ENCODE measurements at regions not wholly inside any gene's neighbourhood (a gene's known extent, or its start where the extent isn't known, plus 50 kb on each side); places are given as distances from the start of the nearest gene placed in this dataset.

DNA sequence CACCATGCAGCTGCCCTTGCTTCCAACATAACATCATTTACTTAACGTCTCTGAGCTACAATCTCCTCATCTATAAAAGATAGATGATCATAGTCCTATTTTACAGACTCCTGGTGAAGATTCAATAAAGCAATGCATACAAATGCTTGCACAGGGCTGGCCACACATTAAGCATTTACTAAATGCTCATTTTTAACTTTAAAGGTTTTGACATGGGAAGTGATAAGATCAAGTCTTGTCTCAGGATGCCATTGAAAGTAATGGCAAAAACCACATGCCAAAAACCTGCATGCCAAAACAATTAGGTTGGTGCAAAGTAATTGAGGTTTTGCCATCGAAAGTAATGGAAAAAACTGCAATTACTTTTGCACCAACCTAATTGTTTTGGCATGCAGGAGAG, 181.2 kb upstream of the ADRA1B start:
- no peak for DNase-seq (ENCODE audit: low read depth in 4 of 4, low spot score in 3 of 4)

DNA sequence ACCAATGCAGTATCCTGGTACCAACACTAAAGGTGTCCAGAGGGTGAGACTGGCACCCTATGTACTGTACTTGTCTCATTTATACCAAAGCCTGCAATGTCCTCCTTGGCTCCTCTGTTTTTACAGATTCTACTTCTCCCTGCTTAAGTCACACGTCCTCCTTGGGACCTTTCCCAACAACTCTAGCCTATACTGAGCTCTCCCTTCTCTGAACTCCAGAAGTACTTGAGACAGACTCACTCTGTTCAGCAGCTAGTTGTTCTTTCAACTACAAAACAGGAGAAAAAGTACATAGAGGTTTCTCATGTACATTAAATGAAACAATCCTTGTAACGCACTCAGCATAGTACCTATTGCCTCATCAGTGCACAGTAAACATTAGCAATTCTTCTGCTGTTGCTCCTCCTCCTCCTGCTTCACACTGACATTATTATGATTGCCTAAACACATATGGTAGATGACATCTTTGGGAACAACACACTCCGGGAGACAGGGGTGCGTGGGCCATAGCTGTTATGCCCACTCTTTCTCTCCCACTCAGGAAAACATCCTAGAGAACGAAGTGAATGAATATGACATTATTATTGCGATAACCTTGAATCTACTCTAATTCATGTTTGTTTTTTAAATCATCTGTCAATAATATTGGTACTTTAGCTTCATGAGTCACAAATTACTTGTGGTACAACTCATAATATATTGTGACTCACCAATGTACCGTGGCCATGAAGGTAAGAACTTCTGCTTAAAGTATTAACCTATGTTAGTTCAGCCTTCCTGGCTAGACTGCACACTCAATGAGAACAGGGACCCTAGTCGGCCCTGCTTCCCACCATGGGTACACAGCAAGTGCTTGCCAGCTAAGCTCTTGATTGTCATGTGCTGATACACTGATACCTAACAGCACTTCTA, 180.3 kb upstream of the ADRA1B start:
- no peak for DNase-seq (ENCODE audit: low read depth in 4 of 4, low spot score in 3 of 4)

DNA sequence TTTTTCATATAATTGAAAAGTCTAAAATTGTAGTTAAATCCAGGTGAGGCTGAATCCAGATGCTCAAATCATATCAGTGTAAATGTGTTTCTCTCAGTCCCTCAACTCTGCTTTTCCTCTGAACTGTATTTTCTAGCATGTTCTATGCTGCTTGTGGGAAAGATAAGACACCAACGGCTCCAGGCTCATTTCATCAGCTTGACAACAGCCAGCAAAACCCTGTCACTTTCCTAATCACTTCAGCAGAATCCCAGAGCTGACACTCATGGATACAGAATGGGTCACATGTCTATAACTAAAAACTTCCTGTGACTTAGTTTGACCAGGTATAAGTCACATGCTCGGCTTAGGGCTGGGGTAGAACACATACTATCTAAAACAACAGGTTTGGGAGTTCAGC, 179.4 kb upstream of the ADRA1B start:
- no peak for DNase-seq (ENCODE audit: low read depth in 4 of 4, low spot score in 3 of 4)

DNA sequence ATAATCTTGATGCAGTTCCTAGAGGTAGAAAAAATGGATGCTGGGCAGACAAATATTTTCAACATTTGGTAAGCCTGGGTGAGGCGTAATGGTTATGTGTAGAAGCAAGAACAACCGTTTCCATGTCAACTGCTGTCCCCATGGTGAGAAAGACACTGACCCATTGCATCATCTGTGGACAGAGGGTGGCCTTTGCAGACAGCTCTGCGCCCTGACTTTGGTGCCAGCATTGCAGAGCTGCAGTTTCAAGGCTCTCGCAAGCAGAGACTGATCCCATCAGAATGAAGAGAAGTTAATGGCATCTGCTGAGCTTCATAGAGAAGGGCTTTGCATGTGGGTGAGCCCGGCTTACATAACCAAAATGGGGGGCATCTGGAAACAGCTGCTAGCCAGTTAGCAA, 179.0 kb upstream of the ADRA1B start:
- DNase-seq (ENCODE audit: low read depth in 4 of 4, low spot score in 3 of 4) = no peak

DNA sequence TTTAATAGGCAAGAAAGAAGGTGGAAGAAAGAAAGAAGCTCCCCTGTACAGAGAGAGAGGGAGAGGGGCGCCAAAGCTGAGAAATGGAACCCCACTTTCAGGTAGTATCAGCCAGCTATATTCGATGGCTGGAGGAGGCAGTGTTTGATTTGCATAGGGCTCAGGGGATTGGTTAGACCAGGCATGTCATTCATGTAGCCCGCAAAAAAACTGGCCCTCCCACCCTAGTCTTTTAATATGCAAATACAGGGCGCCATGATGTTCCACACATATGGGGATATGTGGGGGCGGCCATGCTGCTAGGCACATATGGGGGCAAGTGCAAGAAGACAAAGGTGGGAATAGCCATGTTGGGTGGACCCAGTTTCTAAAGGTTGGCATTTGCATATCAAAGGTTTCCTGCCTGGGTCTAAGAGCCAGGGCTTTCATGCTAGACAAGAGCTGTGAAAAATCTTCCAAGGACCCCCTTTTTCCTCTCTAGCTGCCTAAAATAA, 174.4 kb upstream of the ADRA1B start:
- DNase-seq (ENCODE audit: low read depth in 4 of 4, low spot score in 3 of 4) = no peak

DNA sequence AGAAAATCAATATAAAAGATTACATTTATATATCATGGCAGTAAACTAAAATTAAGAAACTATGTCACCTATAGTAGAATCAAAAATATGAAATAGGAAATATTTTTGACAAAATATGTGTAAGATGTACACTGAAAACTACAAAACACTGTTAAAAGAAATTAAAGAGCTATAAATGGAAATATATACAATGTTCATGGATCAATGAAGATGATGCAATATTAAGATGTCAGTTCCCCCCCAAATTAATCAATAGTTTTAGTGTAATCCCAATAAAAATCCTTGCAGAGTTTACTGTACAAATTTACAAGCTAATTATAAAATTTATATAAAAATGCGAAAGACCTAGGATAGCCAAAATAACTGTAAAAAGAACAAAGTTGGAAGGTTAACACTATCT, 173.0 kb upstream of the ADRA1B start:
- DNase-seq (ENCODE audit: low read depth in 4 of 4, low spot score in 3 of 4) = no peak

DNA sequence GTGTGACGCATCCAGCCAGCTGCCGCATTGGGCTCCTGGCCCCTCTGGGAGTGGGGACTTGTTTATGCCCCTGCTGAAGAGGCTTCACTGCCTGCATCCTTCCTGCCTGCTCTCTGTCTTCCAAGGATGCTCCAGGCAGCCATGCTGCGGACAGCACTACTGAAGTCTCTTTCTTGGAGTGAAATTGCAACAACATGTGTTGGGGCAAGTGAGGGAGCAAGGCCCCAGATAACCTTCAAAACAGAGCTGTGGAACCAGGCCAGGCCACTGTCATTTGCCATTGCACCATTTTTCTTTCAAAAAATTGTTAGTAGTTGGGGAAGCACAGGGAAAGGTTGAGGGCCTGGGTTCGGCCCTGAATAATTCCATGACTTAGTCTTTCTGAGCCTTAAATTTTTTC, 169.6 kb upstream of the ADRA1B start:
- DNase-seq (ENCODE audit: low read depth in 4 of 4, low spot score in 3 of 4) = no peak

DNA sequence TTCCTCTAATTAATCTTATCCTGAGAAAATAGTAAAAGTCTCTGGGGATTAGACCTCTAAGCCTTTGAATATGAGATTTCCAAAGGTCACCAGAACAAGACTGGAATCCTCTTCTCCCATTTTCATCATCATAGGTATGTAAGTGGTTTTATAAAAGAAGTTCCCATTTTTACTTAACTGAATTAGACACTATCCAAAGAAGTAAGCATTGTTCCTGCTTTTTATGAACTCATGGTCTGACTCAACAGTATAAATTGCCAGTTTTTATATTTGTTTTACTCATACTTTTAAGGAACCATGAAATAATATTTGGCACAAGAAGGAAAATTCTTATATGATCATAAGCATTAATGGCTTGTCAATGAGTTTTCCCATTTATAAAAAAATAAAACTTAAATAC, 167.1 kb upstream of the ADRA1B start:
- DNase-seq (ENCODE audit: low read depth in 4 of 4, low spot score in 3 of 4) = no peak

DNA sequence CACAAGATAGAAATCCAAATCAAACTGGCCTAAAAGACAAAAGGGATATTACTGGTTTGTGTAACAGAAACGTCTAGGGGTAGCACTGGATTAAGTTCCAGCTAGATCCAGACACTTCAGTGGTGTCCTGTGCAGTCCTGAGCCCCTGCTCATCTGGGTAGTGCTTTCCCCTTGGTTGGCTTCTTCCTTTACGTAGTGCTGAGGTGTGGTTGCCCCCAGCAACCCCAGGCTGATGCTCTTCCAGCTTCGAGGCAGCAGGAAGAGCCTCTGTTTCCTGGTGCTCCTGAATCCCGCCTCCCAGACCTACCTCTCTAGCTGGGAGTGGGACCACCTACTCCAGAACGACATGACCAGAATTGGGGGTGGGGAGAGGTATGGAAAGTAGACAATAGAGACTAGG, 166.1 kb upstream of the ADRA1B start:
- no peak for DNase-seq (ENCODE audit: low read depth in 4 of 4, low spot score in 3 of 4)

DNA sequence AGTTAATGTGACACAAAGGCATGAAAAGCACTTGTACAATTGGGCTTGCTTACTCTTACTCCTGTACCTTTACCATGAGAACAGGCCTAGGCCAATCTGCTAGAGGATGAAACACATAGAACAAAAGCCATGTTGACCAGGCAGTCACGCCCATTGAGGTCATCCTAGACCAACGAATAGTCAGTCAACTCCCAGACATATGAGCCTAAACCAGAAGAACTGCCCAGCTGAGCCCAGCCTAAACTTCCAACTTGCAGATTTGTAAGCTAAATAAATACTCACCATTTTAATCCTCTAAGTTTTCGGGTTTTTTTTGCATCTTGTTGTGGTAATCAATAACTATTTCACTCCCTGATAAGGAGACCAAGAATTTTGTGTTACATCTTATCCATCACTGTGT, 164.8 kb upstream of the ADRA1B start:
- no peak for DNase-seq (ENCODE audit: low read depth in 4 of 4, low spot score in 3 of 4)

DNA sequence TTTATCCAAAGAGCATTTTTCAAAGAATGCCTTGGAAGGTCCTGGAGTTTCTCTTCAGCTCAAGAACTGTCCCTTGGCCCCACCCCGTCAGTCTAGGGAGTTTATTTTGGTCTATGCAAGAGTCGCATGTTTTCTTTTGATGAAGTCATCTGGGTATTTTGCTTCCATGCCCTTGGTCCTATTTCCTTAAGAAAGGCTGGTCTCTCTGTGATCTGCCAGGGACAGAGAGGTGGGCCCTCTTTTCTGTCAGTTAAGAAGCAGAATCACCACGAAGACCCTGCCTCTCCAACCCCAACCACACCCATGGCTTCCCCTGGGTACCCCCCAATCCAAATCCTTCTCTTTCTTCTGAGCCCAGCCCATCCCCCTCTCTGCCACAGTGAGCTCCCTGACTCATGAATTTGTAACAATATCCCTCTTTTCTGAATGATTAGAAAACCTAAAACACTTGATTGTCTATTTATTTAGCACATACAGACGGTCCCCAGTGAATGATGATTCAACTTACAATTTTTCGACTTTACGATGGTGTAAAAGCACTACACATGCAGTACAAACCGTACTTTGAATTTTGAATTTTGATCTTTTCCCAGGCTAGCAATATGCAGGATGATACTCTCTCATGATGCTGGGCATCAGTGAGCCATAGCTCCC, 163.5 kb upstream of the ADRA1B start:
- DNase-seq (ENCODE audit: low read depth in 4 of 4, low spot score in 3 of 4) = no peak

DNA sequence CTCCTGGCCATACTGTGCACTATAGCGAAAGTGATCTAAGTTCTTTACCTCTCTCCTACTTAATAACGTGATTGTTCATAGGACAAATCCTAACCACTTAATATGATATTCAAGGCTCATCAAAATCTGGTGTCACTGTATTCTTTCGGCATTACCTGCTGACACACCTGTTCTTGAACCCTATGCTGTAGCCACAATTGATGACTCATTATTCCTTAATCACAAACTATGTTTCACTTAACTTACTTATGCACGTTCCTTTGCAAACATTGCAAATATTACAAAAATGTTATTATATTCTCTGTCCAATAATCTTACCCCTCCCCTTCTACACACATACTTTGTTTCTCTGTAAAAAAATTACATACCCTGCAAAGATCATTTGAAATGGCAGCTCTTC, 158.1 kb upstream of the ADRA1B start:
- no peak for DNase-seq (ENCODE audit: low read depth in 4 of 4, low spot score in 3 of 4)

DNA sequence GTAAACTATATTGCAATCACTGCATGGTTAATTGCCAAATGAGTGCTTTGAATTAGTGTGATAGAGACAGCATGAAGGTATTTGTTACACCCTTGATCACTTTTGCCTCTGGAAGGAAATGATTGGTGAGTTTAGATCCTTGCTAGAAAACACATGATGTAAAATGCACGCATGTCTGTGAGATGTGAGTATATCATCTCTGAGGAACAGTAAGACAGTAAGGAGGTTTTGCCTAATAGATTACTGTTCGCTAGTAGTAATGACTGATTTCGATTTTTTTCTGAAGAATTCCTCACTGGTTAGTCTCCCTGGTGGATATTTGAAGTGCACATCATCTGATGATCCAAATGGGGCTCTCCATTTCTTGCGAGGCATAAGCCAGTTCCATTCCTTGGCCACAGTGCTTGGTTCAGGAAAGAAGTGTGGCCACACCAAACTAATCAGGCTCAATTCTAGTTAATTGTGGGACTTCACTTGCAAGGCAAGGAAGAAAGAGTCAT, 156.4 kb upstream of the ADRA1B start:
- DNase-seq (ENCODE audit: low read depth in 4 of 4, low spot score in 3 of 4) = no peak

DNA sequence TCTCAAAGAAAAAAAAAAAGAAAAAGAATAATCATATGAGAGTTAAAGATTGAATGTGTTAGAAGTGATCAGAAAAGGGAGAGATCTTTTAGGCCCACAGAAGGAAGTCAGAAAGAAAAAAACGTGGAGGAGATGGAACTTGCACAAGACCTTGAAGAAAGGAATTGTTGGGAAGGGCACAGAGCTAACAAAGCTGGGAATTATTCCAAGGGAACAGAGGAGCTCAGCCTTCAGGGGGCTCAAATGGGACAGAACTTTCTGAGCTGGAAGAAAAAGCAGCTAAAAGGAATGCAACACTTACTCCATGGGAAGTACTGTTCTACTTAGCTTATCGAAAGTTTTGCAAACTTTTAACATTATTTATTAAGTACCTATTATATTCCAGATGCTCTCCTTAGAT, 153.4 kb upstream of the ADRA1B start:
- no peak for DNase-seq (ENCODE audit: low read depth in 4 of 4, low spot score in 3 of 4)

DNA sequence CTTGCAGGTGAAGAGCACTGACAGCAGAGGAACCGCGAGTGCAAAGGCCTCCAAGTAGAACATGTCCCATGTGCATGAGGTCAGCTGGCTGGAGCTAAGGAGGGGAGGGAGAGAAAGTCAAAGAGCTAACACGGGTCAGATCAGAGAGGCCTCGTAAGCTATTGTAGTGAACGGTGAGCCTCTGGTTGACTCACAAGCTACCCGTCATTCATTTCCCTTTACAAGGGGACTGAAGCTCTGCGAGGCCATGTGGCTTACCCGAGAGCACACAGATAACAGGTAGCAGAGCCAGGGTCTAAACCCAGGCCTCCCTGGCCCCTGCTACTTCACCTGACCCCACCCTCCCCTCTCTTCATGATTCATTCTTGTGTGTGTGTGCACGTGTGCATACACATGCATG, 152.7 kb upstream of the ADRA1B start:
- no peak for DNase-seq (ENCODE audit: low read depth in 4 of 4, low spot score in 3 of 4)

DNA sequence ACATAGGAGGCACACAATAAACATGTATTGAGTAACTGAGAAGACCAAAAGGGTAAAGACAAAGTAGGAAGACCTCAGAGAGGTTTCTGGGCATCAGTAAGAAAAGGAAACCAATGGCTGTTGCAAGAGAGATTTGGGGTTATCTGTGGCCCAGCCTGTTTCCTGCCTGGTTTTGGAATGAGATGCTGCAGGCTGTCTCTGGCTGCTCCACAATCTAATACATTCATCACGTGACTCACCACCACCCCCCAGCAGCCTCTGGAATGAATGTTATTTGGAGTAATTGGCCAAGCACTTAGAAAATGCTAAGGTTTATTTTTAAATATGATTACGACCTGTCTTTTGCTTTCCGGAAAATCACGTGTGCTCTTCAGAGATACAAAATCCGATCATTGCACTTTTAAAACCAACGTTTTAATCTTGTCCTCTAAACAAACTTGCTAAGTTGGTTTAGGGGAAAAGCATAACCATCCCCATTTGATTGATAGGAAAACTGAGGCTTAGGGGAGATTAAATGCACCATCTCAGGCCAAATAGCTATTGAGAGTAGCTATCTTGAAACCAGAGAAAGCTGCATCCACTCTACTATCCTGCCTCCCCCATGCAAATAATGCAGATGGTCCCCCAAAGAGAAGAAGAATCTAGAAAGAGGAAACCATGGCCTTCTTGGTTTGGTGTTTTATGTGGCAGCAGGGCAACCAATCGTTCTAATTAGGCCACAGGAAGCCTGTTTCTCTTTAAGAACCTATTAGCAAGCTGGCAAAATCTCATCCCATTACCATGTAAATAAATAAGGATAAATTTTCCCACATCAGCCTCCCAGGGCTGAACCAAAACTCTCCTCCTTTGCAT, 151.8 kb upstream of the ADRA1B start:
- DNase-seq (ENCODE audit: low read depth in 4 of 4, low spot score in 3 of 4) = no peak

DNA sequence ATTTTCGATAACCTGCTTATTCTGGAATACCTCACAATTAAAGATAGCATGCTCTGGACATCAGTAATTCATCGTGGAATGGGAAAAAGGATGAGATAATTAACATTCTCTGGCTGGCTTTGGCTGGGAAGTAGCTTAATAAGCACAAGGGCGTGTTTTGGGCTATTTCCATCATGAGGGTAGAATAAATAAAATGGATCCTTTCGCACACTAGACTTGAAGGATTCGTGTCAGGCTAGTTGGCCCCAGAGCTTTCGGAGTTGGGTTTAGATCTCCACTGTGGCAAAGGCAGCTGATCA, 151.2 kb upstream of the ADRA1B start:
- no peak for DNase-seq (ENCODE audit: low read depth in 4 of 4, low spot score in 3 of 4)

DNA sequence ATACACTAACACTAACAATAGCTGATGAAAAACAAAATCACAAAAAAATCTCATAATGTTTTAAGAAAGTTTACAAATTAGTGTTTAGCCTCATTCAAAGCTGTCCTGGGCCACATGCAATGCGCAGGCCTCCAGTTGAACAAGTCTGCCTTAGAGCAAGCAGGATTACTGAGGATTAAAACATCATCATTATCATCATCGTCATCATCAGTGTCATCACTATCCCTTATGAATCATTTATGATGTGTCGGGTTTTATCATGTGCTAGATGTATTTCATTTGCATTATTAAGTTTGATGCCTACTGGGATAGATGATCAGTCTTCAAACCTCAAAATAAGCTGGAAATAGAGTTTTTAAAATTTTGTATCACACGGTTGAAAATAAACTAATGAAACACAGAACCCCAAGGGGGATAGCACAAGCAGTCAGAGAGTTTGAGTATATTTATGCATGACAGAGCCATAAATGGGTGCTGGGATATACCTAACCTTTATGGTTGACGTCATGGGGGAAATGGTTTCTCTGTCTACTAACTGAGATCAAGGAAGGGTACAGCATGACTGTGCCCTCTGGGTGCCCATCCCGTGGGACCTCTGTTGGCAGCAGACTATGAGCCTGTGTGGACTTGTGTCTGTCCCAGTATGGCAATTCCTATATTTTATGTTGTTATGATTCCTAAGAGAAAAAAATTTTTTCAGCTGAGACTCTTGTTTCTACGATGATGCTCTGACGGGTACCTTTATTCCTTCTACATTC, 150.3 kb upstream of the ADRA1B start:
- DNase-seq (ENCODE audit: low read depth in 4 of 4, low spot score in 3 of 4) = no peak

DNA sequence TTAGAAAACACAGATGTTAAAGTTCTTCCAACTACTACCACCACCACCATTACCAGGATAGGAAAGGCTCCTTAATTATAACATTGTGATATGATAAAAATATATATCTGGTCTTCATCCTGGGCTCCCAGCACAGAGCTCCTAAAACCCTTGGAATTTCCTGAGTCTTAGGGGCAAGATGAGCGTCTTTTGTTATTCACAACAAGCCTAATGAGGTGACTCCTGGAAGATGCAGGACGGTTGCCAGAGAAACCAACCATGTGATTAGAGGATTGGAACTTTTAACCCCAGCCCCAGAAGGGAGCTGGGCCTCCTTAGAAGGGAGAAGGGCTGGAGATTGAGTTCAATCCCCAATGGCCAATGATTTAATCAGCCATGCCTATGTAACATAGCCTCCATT, 148.0 kb upstream of the ADRA1B start:
- DNase-seq (ENCODE audit: low read depth in 4 of 4, low spot score in 3 of 4) = no peak

DNA sequence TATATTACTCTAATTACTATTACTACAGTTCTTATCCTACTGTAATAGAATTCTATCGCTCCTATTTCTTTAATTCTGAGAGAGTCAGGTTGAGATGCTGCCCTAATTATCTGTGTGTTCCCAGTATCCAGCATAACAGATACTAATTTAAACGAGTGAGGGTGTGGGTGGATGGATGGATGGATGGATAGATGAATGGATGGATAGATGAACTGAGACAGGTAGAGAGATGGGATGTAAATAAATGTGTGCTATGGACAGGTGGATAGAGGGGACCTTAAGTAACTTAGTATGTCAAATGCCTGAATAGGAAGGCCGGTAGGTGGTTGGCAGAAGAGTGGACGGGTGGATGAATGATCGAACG, 143.6 kb upstream of the ADRA1B start:
- no peak for DNase-seq (ENCODE audit: low read depth in 4 of 4, low spot score in 3 of 4)
